ENCODE measurements at regions not wholly inside any gene's neighbourhood (a gene's known extent, or its start where the extent isn't known, plus 50 kb on each side); places are given as distances from the start of the nearest gene placed in this dataset.
"Not testable (repeated sequence)": the region's sequence is repeated elsewhere in the genome, so short reads cannot be mapped to it uniquely, and the experiment has no call there.

GRCh38 chr2:49753344-49753985 is 599.1 kb upstream of the FSHR start:
- TF ChIP-seq, protein P1, sequence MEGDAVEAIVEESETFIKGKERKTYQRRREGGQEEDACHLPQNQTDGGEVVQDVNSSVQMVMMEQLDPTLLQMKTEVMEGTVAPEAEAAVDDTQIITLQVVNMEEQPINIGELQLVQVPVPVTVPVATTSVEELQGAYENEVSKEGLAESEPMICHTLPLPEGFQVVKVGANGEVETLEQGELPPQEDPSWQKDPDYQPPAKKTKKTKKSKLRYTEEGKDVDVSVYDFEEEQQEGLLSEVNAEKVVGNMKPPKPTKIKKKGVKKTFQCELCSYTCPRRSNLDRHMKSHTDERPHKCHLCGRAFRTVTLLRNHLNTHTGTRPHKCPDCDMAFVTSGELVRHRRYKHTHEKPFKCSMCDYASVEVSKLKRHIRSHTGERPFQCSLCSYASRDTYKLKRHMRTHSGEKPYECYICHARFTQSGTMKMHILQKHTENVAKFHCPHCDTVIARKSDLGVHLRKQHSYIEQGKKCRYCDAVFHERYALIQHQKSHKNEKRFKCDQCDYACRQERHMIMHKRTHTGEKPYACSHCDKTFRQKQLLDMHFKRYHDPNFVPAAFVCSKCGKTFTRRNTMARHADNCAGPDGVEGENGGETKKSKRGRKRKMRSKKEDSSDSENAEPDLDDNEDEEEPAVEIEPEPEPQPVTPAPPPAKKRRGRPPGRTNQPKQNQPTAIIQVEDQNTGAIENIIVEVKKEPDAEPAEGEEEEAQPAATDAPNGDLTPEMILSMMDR (IDR thresholded peaks at IDR 0.05; ENCODE audit: low read depth, low read length, missing control alignments): no peak
- DNase-seq (ENCODE audit: low read depth): no peak

DNA sequence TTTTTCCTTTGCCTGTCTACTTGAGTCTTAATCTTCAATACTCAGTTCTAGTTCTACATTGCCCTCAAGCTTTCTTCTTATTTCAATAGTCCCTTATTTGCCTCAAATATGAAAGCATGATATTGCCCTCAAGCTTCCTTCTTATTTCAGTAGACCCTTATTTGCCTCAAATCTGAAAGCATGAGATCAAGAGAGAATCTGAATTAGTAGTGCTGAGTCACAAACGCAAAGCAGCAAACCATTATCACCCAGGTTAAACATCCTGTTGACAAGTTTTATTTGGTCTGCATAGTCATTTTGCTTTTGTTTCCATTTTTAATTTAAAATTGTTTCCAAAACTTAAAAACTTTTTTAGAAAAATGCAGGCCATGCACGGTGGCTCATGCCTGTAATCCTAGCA is 583.3 kb upstream of the FSHR start:
- H3K4me3 ChIP-seq (ENCODE audit: low read depth, low read length): no peak overlapping the region
- TF ChIP-seq, protein P1 (IDR thresholded peaks at IDR 0.05; ENCODE audit: low read depth, low read length, missing control alignments): no peak
- no peak for DNase-seq (ENCODE audit: low read depth)

More at GRCh38 chr2:49753344-49753985, 599.1 kb upstream of the FSHR start:
- H3K4me3 ChIP-seq (ENCODE audit: low read depth, low read length): no peak overlapping the region

DNA sequence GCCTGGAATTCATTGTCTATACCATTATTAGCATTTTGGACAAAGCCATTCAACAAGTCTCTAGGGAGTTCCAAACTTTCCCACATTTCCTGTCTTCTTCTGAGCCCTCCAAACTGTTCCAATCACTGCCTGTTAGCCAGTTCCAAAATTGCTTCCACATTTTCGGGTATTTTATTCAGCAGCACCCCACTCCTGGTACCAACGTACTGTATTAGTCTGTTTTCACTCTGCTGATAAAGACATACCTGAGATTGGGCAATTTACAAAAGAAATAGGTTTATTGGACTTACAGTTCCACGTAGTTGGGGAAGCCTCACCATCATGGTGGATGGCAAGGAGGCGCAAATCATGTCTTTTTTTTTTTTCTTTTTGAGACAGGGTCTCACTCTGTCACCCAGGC is 578.6 kb upstream of the FSHR start:
- not testable (repeated sequence) for DNase-seq (ENCODE audit: low read depth); H3K4me3 ChIP-seq (ENCODE audit: low read depth, low read length)

DNA sequence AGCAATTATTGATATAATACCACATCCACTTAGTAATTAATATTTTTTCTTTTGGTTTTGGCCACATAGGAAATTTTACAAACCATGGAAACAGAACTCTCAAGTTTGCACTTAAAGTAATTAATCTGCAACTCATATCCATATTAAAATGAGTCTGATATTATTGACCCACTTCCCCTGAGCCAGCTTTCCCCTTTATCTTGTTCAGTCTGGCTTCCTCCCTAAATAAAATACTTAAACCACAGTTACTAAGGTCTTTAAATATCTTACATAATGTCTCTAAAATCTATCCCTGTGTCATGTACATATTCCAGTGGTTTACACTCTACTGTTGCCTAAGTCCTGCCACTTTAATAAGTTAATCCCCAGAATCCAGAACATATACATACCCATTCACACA is 564.9 kb upstream of the FSHR start:
- TF ChIP-seq, protein P1 (IDR thresholded peaks at IDR 0.05; ENCODE audit: low read depth, low read length, missing control alignments): no peak
- no peak for DNase-seq (ENCODE audit: low read depth)
- no peak overlapping the region for H3K4me3 ChIP-seq (ENCODE audit: low read depth, low read length)

DNA sequence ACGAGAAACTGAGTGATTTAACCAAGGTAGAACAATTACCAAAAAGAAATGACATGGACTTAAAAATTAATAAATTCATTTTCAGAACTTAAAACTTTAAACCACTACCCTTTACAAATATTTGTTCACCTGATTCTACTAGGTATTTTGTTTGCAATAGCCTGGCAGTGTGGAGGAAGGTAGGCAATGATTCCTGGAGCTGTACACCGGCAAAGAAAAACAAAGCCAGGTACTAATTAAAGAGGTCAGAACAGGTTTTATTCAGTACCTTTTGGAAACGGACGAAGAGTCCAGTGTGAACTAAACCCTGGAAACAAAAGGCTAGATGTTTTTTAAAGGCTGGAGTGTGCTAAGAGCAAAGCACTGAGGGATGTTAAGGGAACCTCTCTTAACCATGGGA is 561.3 kb upstream of the FSHR start:
- no peak for DNase-seq (ENCODE audit: low read depth)
- H3K4me3 ChIP-seq (ENCODE audit: low read depth, low read length): no peak overlapping the region
- TF ChIP-seq, protein P1 (IDR thresholded peaks at IDR 0.05; ENCODE audit: low read depth, low read length, missing control alignments): no peak

- TF ChIP-seq, protein P1 (IDR thresholded peaks at IDR 0.05; ENCODE audit: low read depth, low read length, missing control alignments): no peak
- DNase-seq (ENCODE audit: low read depth): no peak
- H3K4me3 ChIP-seq (ENCODE audit: low read depth, low read length): no peak overlapping the region
These were observed 560.1 kb upstream of the FSHR start for GRCh38 chr2:49714454-49714853.

- no peak for DNase-seq (ENCODE audit: low read depth)
- TF ChIP-seq, protein P1 (IDR thresholded peaks at IDR 0.05; ENCODE audit: low read depth, low read length, missing control alignments): no peak
- H3K4me3 ChIP-seq (ENCODE audit: low read depth, low read length): no peak overlapping the region
These were observed 548.4 kb upstream of the FSHR start for GRCh38 chr2:49702740-49703139.
